IgD-negative memory B cell (primary cell): ENCODE measurements at regions not wholly inside any gene's neighbourhood (a gene's known extent, or its start where the extent isn't known, plus 50 kb on each side); places are given as distances from the start of the nearest gene placed in this dataset.

Source experiments
- H3K27ac Mint-ChIP-seq, 3 donors: one replicate each; pipeline ENCODE4 v1.8.0; 2020 to 2022; ENCODE audit warnings: mild to moderate bottlenecking in 3 of 3, mixed read lengths in 3 of 3, moderate library complexity in 1 of 3
- H3K27me3 Mint-ChIP-seq: one replicate; pipeline ENCODE4 v1.8.0; 2021; ENCODE audit warnings: mixed read lengths
- H3K36me3 Mint-ChIP-seq: one replicate; pipeline ENCODE4 v1.8.0; 2020; ENCODE audit warnings: mild to moderate bottlenecking, mixed read lengths
- H3K4me1 Mint-ChIP-seq, 3 donors: one replicate each; pipeline ENCODE4 v1.8.0; 2020 to 2022; ENCODE audit warnings: mixed read lengths in 3 of 3, mild to moderate bottlenecking in 1 of 3
- H3K4me3 Mint-ChIP-seq, 4 donors: one replicate each; pipeline ENCODE4 v1.8.0; 2020 to 2022; ENCODE audit warnings: mild to moderate bottlenecking in 4 of 4, mixed read lengths in 4 of 4, moderate library complexity in 3 of 4
- H3K9me3 Mint-ChIP-seq, 3 donors: one replicate each; pipeline ENCODE4 v1.8.0; 2020 to 2021; ENCODE audit warnings: mixed read lengths in 3 of 3, mild to moderate bottlenecking in 1 of 3

- Mint-ChIP-seq H3K9me3 (peaks cover 0 to 7% (median 0%) of the 10 kb centered on the region in 3 donors), H3K4me3 (no peak overlapping the region), H3K36me3 (peaks cover 4% of the 10 kb centered on the region), H3K4me1 (no peaks in the 10 kb centered on the region), H3K27ac (no peak overlapping the region), H3K27me3 (peaks cover 1% of the 10 kb centered on the region)
These were observed 872.2 kb upstream of the ID2 start for GRCh38 chr2:7809640-7810039.

DNA sequence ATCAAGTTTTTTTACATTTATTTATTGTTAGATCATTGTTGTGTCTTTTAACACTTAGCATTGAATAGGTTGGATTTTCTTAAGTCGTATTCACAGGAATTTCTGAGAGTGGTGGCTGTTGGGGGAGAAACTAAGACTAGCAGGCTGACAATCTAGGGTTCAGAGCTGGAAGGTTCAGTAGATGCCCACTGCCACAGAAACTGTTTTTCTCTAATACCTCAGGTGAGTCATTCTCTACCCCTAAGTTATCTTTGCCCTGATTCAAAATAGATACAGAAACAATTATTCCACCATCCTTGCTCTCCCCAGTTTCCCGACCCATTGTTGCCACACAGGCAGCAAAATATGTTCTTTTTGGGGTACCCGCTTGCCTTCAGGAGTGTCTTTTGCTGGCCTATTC, 870.8 kb upstream of the ID2 start:
- Mint-ChIP-seq H3K9me3 (peaks cover 0 to 7% (median 0%) of the 10 kb centered on the region in 3 donors), H3K27ac (no peak overlapping the region), H3K36me3 (peaks cover 3% of the 10 kb centered on the region), H3K4me1 (no peaks in the 10 kb centered on the region), H3K4me3 (no peak overlapping the region), H3K27me3 (peaks cover 1% of the 10 kb centered on the region)

- H3K4me3 Mint-ChIP-seq = no peak overlapping the region
- H3K36me3 Mint-ChIP-seq = no peaks in the 10 kb centered on the region
- H3K4me1 Mint-ChIP-seq = no peaks in the 10 kb centered on the region
- H3K27ac Mint-ChIP-seq = no peak overlapping the region
- H3K9me3 Mint-ChIP-seq = peaks cover 0 to 7% (median 0%) of the 10 kb centered on the region in 3 donors
- peaks cover 1% of the 10 kb centered on the region for H3K27me3 Mint-ChIP-seq
These were observed 869.4 kb upstream of the ID2 start for GRCh38 chr2:7812231-7812995.

DNA sequence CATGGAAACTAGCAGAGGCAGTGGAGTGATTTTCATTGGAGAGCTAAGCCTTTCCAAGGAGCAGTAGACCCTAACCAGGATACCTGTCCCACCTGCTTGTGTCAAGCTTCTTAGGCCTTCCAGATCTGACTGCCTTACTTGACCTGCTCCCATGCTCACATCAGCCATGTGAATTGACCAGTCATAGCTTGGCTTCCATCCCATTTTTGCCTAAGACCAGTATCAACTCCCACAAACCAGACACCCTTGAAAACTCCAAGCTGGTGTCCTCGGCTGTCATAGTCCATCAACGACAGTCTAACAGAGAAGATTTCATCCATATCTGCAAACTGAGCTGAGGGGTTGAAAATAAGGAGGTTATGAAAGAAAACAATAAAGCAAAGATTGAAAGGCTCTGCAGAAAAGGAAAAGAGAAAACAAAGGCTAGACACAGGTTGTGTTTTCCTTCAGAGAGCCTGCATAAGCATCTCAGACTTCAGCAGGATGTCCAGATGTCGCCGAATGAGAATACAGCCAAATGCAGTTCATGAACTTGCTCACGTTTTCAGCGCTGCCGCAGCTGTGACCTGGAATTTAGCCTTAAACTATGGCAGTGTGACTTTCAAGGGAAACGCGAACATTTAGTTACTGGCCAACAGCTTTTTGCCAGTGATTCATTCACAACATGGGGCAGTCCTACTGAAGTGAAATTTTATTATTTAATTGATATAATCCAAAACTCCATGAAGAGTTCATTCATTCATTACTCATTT, 868.1 kb upstream of the ID2 start:
- Mint-ChIP-seq H3K27me3 (peaks cover 3% of the 10 kb centered on the region), H3K27ac (no peak overlapping the region), H3K4me3 (no peak overlapping the region), H3K4me1 (no peaks in the 10 kb centered on the region), H3K36me3 (no peaks in the 10 kb centered on the region), H3K9me3 (no peaks in the 10 kb centered on the region)

DNA sequence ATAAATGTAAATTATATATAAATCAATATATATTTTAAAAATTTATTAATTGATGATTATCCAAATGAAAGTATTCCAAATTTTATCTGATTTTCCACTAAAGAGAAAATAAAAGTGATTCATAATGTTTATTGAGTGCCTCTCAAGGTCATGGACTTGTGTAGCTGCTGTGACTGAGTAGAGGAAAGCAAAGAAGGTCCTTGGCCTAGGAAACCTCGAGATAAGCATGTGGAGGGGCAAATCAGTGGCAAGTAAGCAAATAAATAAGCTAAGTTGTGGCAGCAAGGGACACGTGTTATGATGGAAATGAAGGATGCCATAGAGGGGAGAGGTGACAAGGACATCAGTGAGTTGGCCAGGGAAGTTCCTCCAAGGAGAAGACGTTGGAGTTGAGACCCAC, 866.1 kb upstream of the ID2 start:
- H3K27ac Mint-ChIP-seq = peak overlapping the region in 1 of 3 donors; percentile 24
- no peaks in the 10 kb centered on the region for H3K4me1 Mint-ChIP-seq
- H3K27me3 Mint-ChIP-seq = peaks cover 3% of the 10 kb centered on the region
- no peak overlapping the region for H3K4me3 Mint-ChIP-seq
- H3K9me3 Mint-ChIP-seq = no peaks in the 10 kb centered on the region
- no peaks in the 10 kb centered on the region for H3K36me3 Mint-ChIP-seq

GRCh38 chr2:7816233-7816632, 865.6 kb upstream of the ID2 start:
- peaks cover 2% of the 10 kb centered on the region for H3K27me3 Mint-ChIP-seq
- H3K27ac Mint-ChIP-seq = no peak overlapping the region
- H3K36me3 Mint-ChIP-seq = no peaks in the 10 kb centered on the region
- H3K9me3 Mint-ChIP-seq = no peaks in the 10 kb centered on the region
- H3K4me3 Mint-ChIP-seq = no peak overlapping the region
- no peaks in the 10 kb centered on the region for H3K4me1 Mint-ChIP-seq

DNA sequence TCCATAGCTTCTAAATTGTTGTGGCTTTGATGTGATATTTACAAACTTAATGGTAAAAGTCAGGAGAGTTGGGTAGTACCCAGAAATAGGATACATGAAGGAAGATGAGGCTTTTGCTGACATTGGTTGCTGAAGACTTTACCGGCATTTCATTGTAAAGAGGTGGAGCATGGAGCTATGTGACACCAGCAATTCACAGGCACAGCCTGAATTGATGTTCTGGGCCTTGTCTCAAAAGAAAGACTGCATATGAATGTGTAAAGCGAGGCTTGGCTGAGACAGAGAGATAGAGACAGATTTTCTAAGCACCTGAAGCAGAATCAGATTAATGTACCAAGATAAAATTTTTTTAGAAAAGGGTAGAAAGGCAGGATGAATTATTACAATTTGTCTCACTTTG, 864.9 kb upstream of the ID2 start:
- Mint-ChIP-seq H3K27ac (peak overlapping the region in 1 of 3 donors; percentile 14), H3K27me3 (peaks cover 2% of the 10 kb centered on the region), H3K4me1 (no peaks in the 10 kb centered on the region), H3K4me3 (no peak overlapping the region), H3K9me3 (no peaks in the 10 kb centered on the region), H3K36me3 (no peaks in the 10 kb centered on the region)

DNA sequence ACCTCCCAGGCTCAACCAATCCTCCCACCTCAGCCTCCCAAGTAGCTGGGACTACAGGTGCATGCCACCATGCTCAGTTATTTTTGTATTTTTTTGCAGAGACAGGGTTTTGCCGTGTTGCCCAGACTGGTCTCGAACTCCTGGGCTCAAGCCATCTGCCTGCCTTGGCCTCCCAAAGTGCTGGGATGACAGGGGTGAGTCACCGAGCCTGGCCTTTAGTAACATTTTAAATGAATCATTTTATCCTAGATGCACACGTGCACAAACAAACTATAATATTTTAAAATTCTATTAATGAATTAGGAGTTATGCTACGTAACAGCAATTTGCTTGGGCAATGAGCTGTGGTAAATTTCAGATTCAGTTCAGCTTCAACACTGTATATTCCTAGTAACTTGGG, 862.5 kb upstream of the ID2 start:
- Mint-ChIP-seq H3K27ac (no peak overlapping the region), H3K4me3 (no peak overlapping the region), H3K27me3 (peaks cover 2% of the 10 kb centered on the region), H3K4me1 (no peaks in the 10 kb centered on the region), H3K9me3 (no peaks in the 10 kb centered on the region), H3K36me3 (no peaks in the 10 kb centered on the region)

GRCh38 chr2:7819850-7820249, 862.0 kb upstream of the ID2 start:
- Mint-ChIP-seq H3K9me3 (no peaks in the 10 kb centered on the region), H3K27me3 (peaks cover 2% of the 10 kb centered on the region), H3K4me3 (no peak overlapping the region), H3K36me3 (no peaks in the 10 kb centered on the region), H3K27ac (no peak overlapping the region), H3K4me1 (no peaks in the 10 kb centered on the region)

- Mint-ChIP-seq H3K9me3 (no peaks in the 10 kb centered on the region), H3K4me1 (no peaks in the 10 kb centered on the region), H3K27ac (no peak overlapping the region), H3K36me3 (no peaks in the 10 kb centered on the region), H3K27me3 (no peaks in the 10 kb centered on the region), H3K4me3 (no peak overlapping the region)
These were observed 857.6 kb upstream of the ID2 start for GRCh38 chr2:7824211-7824610.

DNA sequence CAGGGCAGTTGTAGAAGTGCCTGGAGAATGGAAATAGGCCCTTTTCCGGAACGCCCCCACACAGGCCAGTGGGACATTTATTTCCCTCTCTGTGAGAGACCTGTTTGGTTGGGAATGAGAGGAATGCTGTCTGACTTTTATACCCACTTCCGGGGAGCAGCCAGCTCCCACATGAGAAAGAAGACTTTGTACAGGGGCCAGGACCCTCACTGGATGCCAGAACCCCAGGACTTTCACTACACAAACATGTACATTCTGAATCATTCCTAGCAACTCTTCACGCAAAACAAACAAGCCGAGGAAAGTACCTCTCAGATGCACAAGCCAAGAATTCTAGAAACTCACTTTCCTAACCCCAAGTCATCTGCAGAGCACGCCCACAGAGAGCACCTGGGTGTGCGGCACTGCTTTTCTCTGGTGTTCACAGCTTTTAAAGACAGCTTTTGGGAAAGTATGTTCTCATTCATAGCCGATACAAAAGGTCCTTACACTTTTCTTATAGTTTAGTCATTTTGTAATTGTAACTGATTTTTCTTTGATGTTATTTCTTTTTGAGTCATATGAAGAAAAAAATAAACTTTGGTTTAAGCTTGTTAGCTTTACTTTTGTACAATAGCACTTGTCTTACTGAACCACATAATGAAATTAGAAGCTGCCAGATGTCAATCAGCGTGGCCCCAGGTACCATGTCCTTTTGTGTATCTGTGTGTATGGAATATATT, 856.1 kb upstream of the ID2 start:
- H3K36me3 Mint-ChIP-seq = no peaks in the 10 kb centered on the region
- H3K4me3 Mint-ChIP-seq = no peak overlapping the region
- H3K9me3 Mint-ChIP-seq = peaks cover 0 to 4% (median 0%) of the 10 kb centered on the region in 3 donors
- peak overlapping the region in 1 of 3 donors; percentile 54 for H3K27ac Mint-ChIP-seq
- H3K27me3 Mint-ChIP-seq = no peaks in the 10 kb centered on the region
- no peaks in the 10 kb centered on the region for H3K4me1 Mint-ChIP-seq

DNA sequence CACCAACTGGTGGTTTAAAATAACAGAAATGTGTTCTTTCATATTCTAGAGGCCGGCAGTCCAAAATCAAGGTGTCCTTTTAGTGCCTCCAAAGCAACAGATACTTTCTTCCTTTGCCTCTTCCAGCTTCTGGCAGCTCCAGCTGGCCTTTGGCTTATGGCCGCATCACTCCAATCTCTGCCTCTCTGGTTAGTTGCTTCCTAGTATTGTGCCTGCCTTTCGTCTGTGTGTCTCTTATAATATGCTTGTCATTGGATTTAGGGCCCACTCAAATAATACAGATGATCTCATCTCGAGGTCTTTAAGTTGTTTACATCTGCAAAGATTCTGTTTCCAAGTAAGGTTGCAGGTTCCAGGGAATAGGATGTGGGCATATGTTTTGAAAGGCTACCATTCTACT, 855.2 kb upstream of the ID2 start:
- no peaks in the 10 kb centered on the region for H3K4me1 Mint-ChIP-seq
- no peaks in the 10 kb centered on the region for H3K36me3 Mint-ChIP-seq
- no peak overlapping the region for H3K27ac Mint-ChIP-seq
- peaks cover 3% of the 10 kb centered on the region for H3K27me3 Mint-ChIP-seq
- H3K4me3 Mint-ChIP-seq = no peak overlapping the region
- H3K9me3 Mint-ChIP-seq = peaks cover 0 to 4% (median 0%) of the 10 kb centered on the region in 3 donors

GRCh38 chr2:7829241-7829640, 852.6 kb upstream of the ID2 start:
- Mint-ChIP-seq H3K4me1 (no peaks in the 10 kb centered on the region), H3K9me3 (peaks cover 0 to 6% (median 4%) of the 10 kb centered on the region in 3 donors), H3K36me3 (no peaks in the 10 kb centered on the region), H3K4me3 (no peak overlapping the region), H3K27ac (no peak overlapping the region), H3K27me3 (peaks cover 3% of the 10 kb centered on the region)

DNA sequence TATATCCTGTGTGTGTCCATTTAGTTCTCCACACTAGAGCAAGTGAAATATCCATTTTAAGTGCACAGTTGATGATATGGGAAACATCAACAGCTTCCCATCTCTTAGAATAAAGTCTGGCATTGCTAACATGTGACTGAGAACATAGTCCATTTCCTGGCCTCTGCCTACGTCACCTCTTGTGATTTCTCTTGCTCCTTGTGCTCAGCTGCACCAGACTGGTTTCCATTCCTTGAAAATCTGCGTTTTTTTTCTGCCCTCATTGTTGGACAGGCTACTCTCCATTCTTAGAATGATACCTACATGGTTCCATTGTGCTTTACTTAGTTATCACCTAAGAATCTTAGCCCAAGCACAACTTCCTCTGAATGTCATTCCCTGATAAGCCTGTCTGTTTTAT, 851.2 kb upstream of the ID2 start:
- peaks cover 0 to 13% (median 12%) of the 10 kb centered on the region in 3 donors for H3K9me3 Mint-ChIP-seq
- H3K4me3 Mint-ChIP-seq = no peak overlapping the region
- no peaks in the 10 kb centered on the region for H3K36me3 Mint-ChIP-seq
- no peak overlapping the region for H3K27ac Mint-ChIP-seq
- H3K27me3 Mint-ChIP-seq = peaks cover 3% of the 10 kb centered on the region
- peaks cover 2 to 5% (median 3%) of the 10 kb centered on the region in 3 donors for H3K4me1 Mint-ChIP-seq

DNA sequence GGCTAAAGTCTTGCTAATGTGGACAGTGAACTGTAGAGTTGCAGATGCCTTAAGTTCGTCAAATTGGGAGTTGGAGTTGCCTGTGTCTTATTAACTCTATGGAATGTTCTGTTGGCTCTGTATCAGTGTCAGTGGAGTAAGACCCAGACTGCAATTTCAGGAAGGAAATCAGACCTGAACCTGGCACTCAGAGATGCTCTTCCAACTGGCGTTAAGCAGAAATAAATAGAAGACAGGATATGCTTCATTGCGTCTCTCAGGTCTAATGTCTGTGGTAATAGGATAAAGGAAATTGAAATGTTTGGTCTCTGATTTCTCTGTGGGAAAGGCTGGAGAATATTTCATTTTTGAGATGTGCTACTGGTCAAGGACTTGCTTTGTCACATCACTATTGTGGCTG, 846.7 kb upstream of the ID2 start:
- Mint-ChIP-seq H3K9me3 (peaks cover 4 to 16% (median 12%) of the 10 kb centered on the region in 3 donors), H3K4me1 (peaks cover 6 to 8% (median 7%) of the 10 kb centered on the region in 3 donors), H3K4me3 (peak overlapping the region in 1 of 4 donors; percentile 28), H3K27me3 (peaks cover 3% of the 10 kb centered on the region), H3K27ac (no peak overlapping the region), H3K36me3 (no peaks in the 10 kb centered on the region)
